Gastrocnemius medialis (tissue), 4 donors: ENCODE measurements at regions not wholly inside any gene's neighbourhood (a gene's known extent, or its start where the extent isn't known, plus 50 kb on each side); places are given as distances from the start of the nearest gene placed in this dataset.
"Not testable (repeated sequence)": the region's sequence is repeated elsewhere in the genome, so short reads cannot be mapped to it uniquely, and the experiment has no call there.

Source experiments
- ATAC-seq, 2 donors: fragments of 150-250 bp; one replicate each; pipeline ENCODE4 v1.9.1; 2016
- DNase-seq, 2 donors: peaks; one replicate each; pipeline ENCODE4 v3.0.0-alpha.2; 2019
- H3K27ac ChIP-seq, 4 donors: fragments of 200-600 bp; sonication (generic); 1 replicate in 1 of 4; 2 replicates in 3 of 4; pipeline ENCODE4 v1.5.1; 2016 to 2018; ENCODE audit warnings: mild to moderate bottlenecking in 2 of 4, moderate library complexity in 1 of 4
- H3K27me3 ChIP-seq, 3 donors: fragments of 200-600 bp; sonication (generic) in 2 of 3; 1 replicate in 1 of 3; 2 replicates in 2 of 3; pipeline versions ENCODE4 v1.5.1 to v1.6.0; 2016 to 2019; ENCODE audit warnings: mild to moderate bottlenecking in 1 of 3, moderate library complexity in 1 of 3
- H3K36me3 ChIP-seq, 2 donors: fragments of 200-600 bp; sonication (generic) in 1 of 2; one replicate each; pipeline ENCODE4 v1.5.1; 2017 to 2018
- H3K4me1 ChIP-seq, 2 donors: fragments of 200-600 bp; sonication (generic) in 1 of 2; one replicate each; pipeline ENCODE4 v1.5.1; 2016 to 2017; ENCODE audit warnings: mild to moderate bottlenecking in 2 of 2
- H3K4me3 ChIP-seq, 4 donors: fragments of 200-600 bp; sonication (generic) in 3 of 4; 1 replicate in 1 of 4; 2 replicates in 3 of 4; pipeline ENCODE4 v1.5.1; 2016 to 2019; ENCODE audit warnings: mild to moderate bottlenecking in 2 of 4
- H3K9me3 ChIP-seq, 3 donors: fragments of 200-600 bp; sonication (generic) in 2 of 3; 1 replicate in 1 of 3; 2 replicates in 2 of 3; pipeline ENCODE4 v1.5.1; 2016 to 2019
- CTCF ChIP-seq, 5 experiments: fragments of 450-650 bp in 3 of 5; fragments of 200-600 bp in 2 of 5; sonication (generic) in 2 of 5; IDR thresholded peaks in 4 of 5; conservative IDR thresholded peaks in 1 of 5; 1 replicate in 4 of 5; 2 replicates in 1 of 5; pipeline ENCODE4 v1.5.1; 2016 to 2019; ENCODE audit warnings: antibody characterized with exemption in 5 of 5, mild to moderate bottlenecking in 3 of 5, moderate library complexity in 3 of 5
- POLR2A ChIP-seq, 2 donors: fragments of 450-650 bp; IDR thresholded peaks; one replicate each; pipeline ENCODE4 v1.6.1; 2017; ENCODE audit warnings: antibody characterized with exemption in 2 of 2, mild to moderate bottlenecking in 2 of 2, moderate library complexity in 2 of 2
- in situ Hi-C, 4 donors: fragments of 200-750 bp; cut with MboI; loops; one replicate each; pipeline versions ENCODE4 v1.15.0 to v1.8.0; 2017; ENCODE audit warnings: low sequenced_read_pairs in 4 of 4
- intact Hi-C: fragments of 100-400 bp; cut with DNase I; formaldehyde crosslinking; loops from one replicate; pipeline ENCODE4 v1.15.1; 2023; ENCODE audit warnings: low total_unique reads

DNA sequence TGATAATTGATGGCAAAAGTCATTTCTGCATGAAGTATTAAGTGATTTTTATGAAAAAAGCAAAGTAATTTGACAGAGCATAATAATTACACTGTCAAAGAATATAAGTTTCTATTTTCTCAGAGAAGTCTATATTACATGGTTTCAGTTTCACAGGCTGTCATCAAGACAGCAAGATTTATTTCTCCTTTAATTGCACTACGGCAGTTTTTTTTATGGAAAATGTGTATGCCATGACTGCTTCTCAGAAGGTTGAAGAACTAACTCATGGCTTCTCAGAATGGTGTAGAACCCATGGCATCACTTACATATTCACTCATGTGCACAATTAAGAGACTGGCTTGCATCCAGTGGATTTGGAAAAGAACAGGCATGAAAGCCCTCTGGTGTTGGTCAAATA lies 870.3 kb upstream of the SORCS1 start:
- Histone ChIP-seq H3K27ac (no peak overlapping the region), H3K36me3 (no peaks in the 10 kb centered on the region), H3K9me3 (no peaks in the 10 kb centered on the region), H3K4me1 (no peaks in the 10 kb centered on the region), H3K4me3 (no peak overlapping the region), H3K27me3 (no peaks in the 10 kb centered on the region)
- DNase-seq = no peak
- in situ Hi-C loops = no loop called here
- TF ChIP-seq POLR2A (IDR thresholded peaks at IDR 0.05) (no peak), CTCF (IDR thresholded peaks at IDR 0.05 in 4 of 5, conservative IDR thresholded peaks at IDR 0.05 in 1 of 5) (no peak)
- no peak for ATAC-seq
- intact Hi-C loops = no loop called here

- H3K9me3 ChIP-seq, H3K36me3 ChIP-seq, H3K4me3 ChIP-seq, H3K27me3 ChIP-seq, in situ Hi-C loops, H3K27ac ChIP-seq, ATAC-seq, H3K4me1 ChIP-seq, DNase-seq, intact Hi-C loops: not testable (repeated sequence)
Measured at GRCh38 chr10:108033518-108033917, 869.0 kb upstream of the SORCS1 start.

- H3K27me3 ChIP-seq = no peaks in the 10 kb centered on the region
- in situ Hi-C loops = no loop called here
Measured at GRCh38 chr10:108031505-108031904, 867.0 kb upstream of the SORCS1 start.

DNA sequence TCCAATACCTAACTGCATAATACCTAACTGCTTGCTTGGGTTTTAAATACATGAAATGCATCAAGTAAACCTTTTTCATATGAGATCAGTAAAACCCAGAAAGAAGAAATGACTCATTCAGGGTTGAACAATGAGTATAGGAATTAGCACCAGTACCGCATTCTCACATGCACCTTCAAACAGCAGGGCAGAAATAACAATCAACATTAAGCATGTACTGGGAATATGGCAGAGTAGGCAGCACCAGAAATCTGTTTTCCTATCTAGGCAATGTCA lies 850.3 kb upstream of the SORCS1 start:
- intact Hi-C loops = no loop called here

More at GRCh38 chr10:108031505-108031904, 867.0 kb upstream of the SORCS1 start:
- ATAC-seq (no peak), DNase-seq (no peak)
- TF ChIP-seq CTCF (IDR thresholded peaks at IDR 0.05 in 4 of 5, conservative IDR thresholded peaks at IDR 0.05 in 1 of 5) = no peak
- TF ChIP-seq POLR2A (IDR thresholded peaks at IDR 0.05) = no peak
- intact Hi-C loops = no loop called here
- no peaks in the 10 kb centered on the region for H3K9me3 ChIP-seq
- no peaks in the 10 kb centered on the region for H3K36me3 ChIP-seq
- no peak overlapping the region for H3K27ac ChIP-seq
- H3K4me1 ChIP-seq = no peaks in the 10 kb centered on the region
- no peak overlapping the region for H3K4me3 ChIP-seq

DNA sequence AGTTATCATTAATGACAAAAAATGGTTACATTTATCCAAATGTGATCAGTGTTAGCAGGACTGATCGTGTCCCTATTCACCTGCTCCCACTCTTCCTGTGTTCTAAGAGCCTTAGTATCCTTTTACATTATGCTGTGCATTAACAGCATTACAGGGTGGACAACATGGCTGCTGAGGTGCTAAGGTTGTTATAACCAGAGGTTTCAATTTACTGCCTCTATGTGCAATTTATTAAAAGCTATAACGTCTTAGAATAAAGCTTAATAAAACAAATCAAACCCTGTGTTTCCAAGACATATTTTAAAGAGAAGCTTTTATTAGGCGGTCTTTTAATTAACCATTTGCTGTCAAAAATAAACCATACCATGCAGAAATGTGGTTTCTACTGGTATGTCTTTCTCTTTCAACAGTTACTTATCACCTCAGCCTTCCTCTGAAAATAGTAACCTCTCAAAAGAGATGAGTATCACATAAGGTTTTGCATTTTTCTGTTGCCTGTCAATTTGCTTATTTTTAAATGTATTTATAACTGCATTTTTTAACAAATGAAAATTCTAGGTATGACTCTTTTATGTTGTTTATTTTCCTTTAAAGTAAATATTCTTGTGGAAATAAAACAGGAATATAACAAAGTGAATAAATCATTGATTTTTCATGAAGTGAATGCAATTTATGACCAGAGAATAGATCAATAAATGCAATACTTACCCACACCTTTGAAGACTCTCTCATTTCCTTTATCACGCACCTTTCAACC lies 849.8 kb upstream of the SORCS1 start:
- Histone ChIP-seq H3K4me1 (no peaks in the 10 kb centered on the region), H3K27me3 (no peaks in the 10 kb centered on the region), H3K9me3 (peaks cover 0 to 5% (median 0%) of the 10 kb centered on the region in 3 donors), H3K27ac (no peak overlapping the region), H3K36me3 (no peaks in the 10 kb centered on the region), H3K4me3 (no peak overlapping the region)
- ATAC-seq (no peak), DNase-seq (no peak)
- in situ Hi-C loops = no loop called here
- TF ChIP-seq CTCF (IDR thresholded peaks at IDR 0.05 in 4 of 5, conservative IDR thresholded peaks at IDR 0.05 in 1 of 5) (no peak), POLR2A (IDR thresholded peaks at IDR 0.05) (no peak)
- intact Hi-C loops = no loop called here

More for the DNA sequence above, 850.3 kb upstream of the SORCS1 start:
- ATAC-seq = no peak
- DNase-seq = no peak
- Histone ChIP-seq H3K9me3 (peaks cover 0 to 5% (median 0%) of the 10 kb centered on the region in 3 donors), H3K36me3 (no peaks in the 10 kb centered on the region), H3K27me3 (no peaks in the 10 kb centered on the region), H3K4me1 (no peaks in the 10 kb centered on the region), H3K27ac (no peak overlapping the region), H3K4me3 (no peak overlapping the region)
- in situ Hi-C loops = no loop called here
- TF ChIP-seq CTCF (IDR thresholded peaks at IDR 0.05 in 4 of 5, conservative IDR thresholded peaks at IDR 0.05 in 1 of 5) (no peak), POLR2A (IDR thresholded peaks at IDR 0.05) (no peak)
